ENCODE measurements at regions not wholly inside any gene's neighbourhood (a gene's known extent, or its start where the extent isn't known, plus 50 kb on each side); places are given as distances from the start of the nearest gene placed in this dataset.

DNA sequence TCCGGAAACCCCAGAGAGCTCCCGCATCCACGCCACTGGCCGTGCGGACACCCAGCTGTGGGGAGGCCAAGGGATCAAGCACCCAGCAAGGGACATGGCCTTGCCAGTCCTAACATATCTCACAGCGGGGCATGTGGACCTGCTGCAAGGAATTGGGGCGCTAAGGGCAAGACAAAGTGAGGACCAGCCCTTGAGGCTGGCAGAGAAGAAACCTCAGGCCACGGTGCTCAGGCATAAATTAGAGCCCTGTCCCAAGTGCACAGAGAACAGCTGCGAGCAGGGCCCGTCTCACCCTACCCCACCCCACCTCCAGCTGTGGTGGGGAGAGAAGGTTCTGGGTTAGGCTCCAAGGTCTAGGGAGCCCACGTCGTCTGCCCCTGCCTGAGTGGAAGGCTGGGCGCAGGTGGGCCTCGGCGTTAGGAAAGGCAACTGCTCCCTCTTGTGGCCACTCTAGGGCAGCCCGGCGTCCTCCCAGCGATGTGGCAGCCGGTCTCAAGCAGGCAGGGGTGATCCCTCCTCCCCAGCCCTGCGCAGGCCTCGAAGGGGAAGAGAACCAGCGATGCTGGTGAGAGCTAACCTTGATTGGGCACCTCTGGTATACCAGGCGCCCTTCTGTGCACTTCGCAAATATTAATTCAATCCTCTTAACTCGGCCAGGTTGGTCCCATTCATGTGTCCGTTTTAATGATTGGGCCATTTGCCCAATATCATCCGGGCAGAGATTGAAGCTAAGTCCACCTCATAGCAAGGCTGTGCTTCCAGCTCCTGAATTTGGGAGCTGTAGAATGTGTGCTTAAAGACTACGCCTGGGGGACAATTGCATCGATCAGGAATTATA lies 235.8 kb downstream of the NFATC2 start:
- intact Hi-C loops (cut with micrococcal nuclease): loop anchor here (1.0 to 5.0 kb wide), 6 partner anchors 86 to 516 kb away; no protein-coding TSS in a partner anchor

DNA sequence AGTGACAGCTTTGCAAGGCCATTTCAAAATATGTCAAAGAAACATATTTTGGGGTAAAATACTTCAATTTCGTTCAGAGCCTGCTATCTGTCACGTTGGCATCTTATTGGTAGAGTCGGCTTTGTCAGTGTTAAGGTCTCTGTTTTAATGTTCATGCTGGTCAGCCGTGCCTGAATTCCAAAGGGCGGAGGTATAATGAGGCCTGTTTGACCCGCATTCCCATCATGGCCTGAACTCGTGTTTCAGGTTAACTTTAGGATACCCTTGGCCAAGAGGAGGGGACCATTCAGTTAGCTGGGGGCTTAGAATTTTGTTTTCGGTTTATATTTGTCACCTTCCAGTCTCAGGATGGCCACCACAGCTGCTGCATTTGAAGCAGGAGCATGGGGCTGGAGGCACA lies 236.4 kb downstream of the NFATC2 start:
- CTCF ChIA-PET: interaction anchor here (1.0 to 8.5 kb wide), 11 partner anchors 8 to 513 kb away, joined by 3 to 311 read pairs (median 12); partner anchors contain the start of gene BCAS4
- no peaks in the 10 kb centered on the region for H3K36me3 ChIP-seq (ENCODE audit: control insufficient read depth in 2 of 2, extremely low read depth in 1 of 2, insufficient read depth in 2 of 2, low read length in 2 of 2)
- H3K4me1 ChIP-seq (ENCODE audit: control insufficient read depth, extremely low read depth, insufficient read depth, low read length): no peaks in the 10 kb centered on the region
- no peaks in the 10 kb centered on the region for H3K9me1 ChIP-seq (replicated peaks; ENCODE audit: control insufficient read depth, extremely low read depth, insufficient read depth, low read length)
- POLR2A ChIA-PET: no interaction called here
- FAIRE-seq: no peak
- no peak overlapping the region for H2AFZ ChIP-seq (ENCODE audit: low read depth, low read length)
- no peaks in the 10 kb centered on the region for H3K79me2 ChIP-seq (ENCODE audit: control insufficient read depth, insufficient read depth, low read length)
- no peak overlapping the region for H3K27ac ChIP-seq (ENCODE audit: insufficient read depth, low read depth, low read length)
- H4K20me1 ChIP-seq (replicated peaks; ENCODE audit: control insufficient read depth, extremely low read depth, insufficient read depth, low read length): no peaks in the 10 kb centered on the region
- dilution Hi-C loops (cut with MboI; ENCODE audit: extremely low pct_ligation_motif_present, low sequenced_read_pairs): no loop called here
- no TSS peak for BruUV-seq (replicated peaks)
- peaks cover 0 to 3% of the 10 kb centered on the region in 2 experiments for H3K27me3 ChIP-seq (ENCODE audit: control insufficient read depth in 2 of 2, insufficient read depth in 2 of 2, low read length in 2 of 2)
- DNase-seq (ENCODE audit: low read depth, low spot score): no peak
- H3K4me3 ChIP-seq (replicated peaks in 1 of 3; ENCODE audit: insufficient read depth in 1 of 3, low read depth in 1 of 3, low read length in 3 of 3): no peak overlapping the region
- H3K9ac ChIP-seq (replicated peaks; ENCODE audit: extremely low read depth, insufficient read depth, low read length): no peak overlapping the region
- H3K9me3 ChIP-seq (replicated peaks; ENCODE audit: control insufficient read depth, insufficient read depth, low read length): no peaks in the 10 kb centered on the region
- TF ChIP-seq EZH2 (IDR thresholded peaks at IDR 0.05; ENCODE audit: borderline replicate concordance, low read depth, low read length, severe bottlenecking) (no peak), GATA2 (IDR thresholded peaks at IDR 0.05; ENCODE audit: insufficient read depth, insufficient read length, low read depth, low read length) (no peak), FOS (IDR thresholded peaks at IDR 0.05; ENCODE audit: borderline replicate concordance, insufficient read depth, low read length) (no peak), JUN (IDR thresholded peaks at IDR 0.05; ENCODE audit: borderline replicate concordance, insufficient read depth, insufficient read length, low read depth) (no peak), POLR2AphosphoS5 (IDR thresholded peaks at IDR 0.05; ENCODE audit: insufficient read depth, low read depth, low read length) (no peak), POLR2A (IDR thresholded peaks at IDR 0.05; ENCODE audit: low read depth, low read length) (no peak), MYC (IDR thresholded peaks at IDR 0.05; ENCODE audit: low read depth, low read length) (no peak)
- TF ChIP-seq, protein P1, sequence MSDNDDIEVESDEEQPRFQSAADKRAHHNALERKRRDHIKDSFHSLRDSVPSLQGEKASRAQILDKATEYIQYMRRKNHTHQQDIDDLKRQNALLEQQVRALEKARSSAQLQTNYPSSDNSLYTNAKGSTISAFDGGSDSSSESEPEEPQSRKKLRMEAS (IDR thresholded peaks at IDR 0.05; ENCODE audit: insufficient read depth, insufficient read length): no peak
- TF ChIP-seq, protein P2, sequence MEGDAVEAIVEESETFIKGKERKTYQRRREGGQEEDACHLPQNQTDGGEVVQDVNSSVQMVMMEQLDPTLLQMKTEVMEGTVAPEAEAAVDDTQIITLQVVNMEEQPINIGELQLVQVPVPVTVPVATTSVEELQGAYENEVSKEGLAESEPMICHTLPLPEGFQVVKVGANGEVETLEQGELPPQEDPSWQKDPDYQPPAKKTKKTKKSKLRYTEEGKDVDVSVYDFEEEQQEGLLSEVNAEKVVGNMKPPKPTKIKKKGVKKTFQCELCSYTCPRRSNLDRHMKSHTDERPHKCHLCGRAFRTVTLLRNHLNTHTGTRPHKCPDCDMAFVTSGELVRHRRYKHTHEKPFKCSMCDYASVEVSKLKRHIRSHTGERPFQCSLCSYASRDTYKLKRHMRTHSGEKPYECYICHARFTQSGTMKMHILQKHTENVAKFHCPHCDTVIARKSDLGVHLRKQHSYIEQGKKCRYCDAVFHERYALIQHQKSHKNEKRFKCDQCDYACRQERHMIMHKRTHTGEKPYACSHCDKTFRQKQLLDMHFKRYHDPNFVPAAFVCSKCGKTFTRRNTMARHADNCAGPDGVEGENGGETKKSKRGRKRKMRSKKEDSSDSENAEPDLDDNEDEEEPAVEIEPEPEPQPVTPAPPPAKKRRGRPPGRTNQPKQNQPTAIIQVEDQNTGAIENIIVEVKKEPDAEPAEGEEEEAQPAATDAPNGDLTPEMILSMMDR (IDR thresholded peaks at IDR 0.05; ENCODE audit: extremely low read depth in 1 of 2, insufficient read depth in 1 of 2, low read depth in 1 of 2, low read length in 2 of 2): no peak
- H3K4me2 ChIP-seq (ENCODE audit: insufficient read depth, low read length): no peak overlapping the region
- intact Hi-C loops (cut with micrococcal nuclease): loop anchor here (1.0 to 5.0 kb wide), 5 partner anchors 86 to 516 kb away; no protein-coding TSS in a partner anchor

More for the DNA sequence above, 235.8 kb downstream of the NFATC2 start:
- no peaks in the 10 kb centered on the region for H3K79me2 ChIP-seq (ENCODE audit: control insufficient read depth, insufficient read depth, low read length)
- peak; percentile 63 for DNase-seq (ENCODE audit: low read depth, low spot score)
- H4K20me1 ChIP-seq (replicated peaks; ENCODE audit: control insufficient read depth, extremely low read depth, insufficient read depth, low read length): no peaks in the 10 kb centered on the region
- no peak overlapping the region for H3K9ac ChIP-seq (replicated peaks; ENCODE audit: extremely low read depth, insufficient read depth, low read length)
- no peak overlapping the region for H3K4me3 ChIP-seq (replicated peaks in 1 of 3; ENCODE audit: insufficient read depth in 1 of 3, low read depth in 1 of 3, low read length in 3 of 3)
- H3K4me1 ChIP-seq (ENCODE audit: control insufficient read depth, extremely low read depth, insufficient read depth, low read length): no peaks in the 10 kb centered on the region
- no peaks in the 10 kb centered on the region for H3K36me3 ChIP-seq (ENCODE audit: control insufficient read depth in 2 of 2, extremely low read depth in 1 of 2, insufficient read depth in 2 of 2, low read length in 2 of 2)
- no peak overlapping the region for H3K4me2 ChIP-seq (ENCODE audit: insufficient read depth, low read length)
- H2AFZ ChIP-seq (ENCODE audit: low read depth, low read length): no peak overlapping the region
- TF ChIP-seq POLR2A (IDR thresholded peaks at IDR 0.05; ENCODE audit: low read depth, low read length): no peak
- TF ChIP-seq, protein P2 (IDR thresholded peaks at IDR 0.05; ENCODE audit: extremely low read depth in 1 of 2, insufficient read depth in 1 of 2, low read depth in 1 of 2, low read length in 2 of 2): peak; percentile 91 to 96
- FAIRE-seq: peak; percentile 87
- BruUV-seq (replicated peaks): no TSS peak
- H3K27ac ChIP-seq (ENCODE audit: insufficient read depth, low read depth, low read length): no peak overlapping the region
- H3K9me1 ChIP-seq (replicated peaks; ENCODE audit: control insufficient read depth, extremely low read depth, insufficient read depth, low read length): no peaks in the 10 kb centered on the region
- dilution Hi-C loops (cut with MboI; ENCODE audit: extremely low pct_ligation_motif_present, low sequenced_read_pairs): no loop called here
- peaks cover 0 to 3% of the 10 kb centered on the region in 2 experiments for H3K27me3 ChIP-seq (ENCODE audit: control insufficient read depth in 2 of 2, insufficient read depth in 2 of 2, low read length in 2 of 2)
- no peaks in the 10 kb centered on the region for H3K9me3 ChIP-seq (replicated peaks; ENCODE audit: control insufficient read depth, insufficient read depth, low read length)
- ChIA-PET CTCF (interaction anchor here (0.9 to 8.5 kb wide), 14 partner anchors 8 to 516 kb away, joined by 3 to 311 read pairs (median 11); partner anchors contain the start of gene BCAS4), POLR2A (no interaction called here)
